Left kidney (tissue), 1 donor: ENCODE measurements at regions not wholly inside any gene's neighbourhood (a gene's known extent, or its start where the extent isn't known, plus 50 kb on each side); places are given as distances from the start of the nearest gene placed in this dataset.

Experiments used
- DNase-seq: peaks from one replicate; pipeline ENCODE4 v3.0.0-alpha.2; 2013

- DNase-seq, result no peak
These were observed 59.9 kb upstream of the ODAD2 start for GRCh38 chr10:28058746-28059145.

GRCh38 chr10:28054228-28054860 is 55.5 kb upstream of the ODAD2 start:
- no peak for DNase-seq

GRCh38 chr10:28049286-28049685 is 50.4 kb upstream of the ODAD2 start:
- DNase-seq, result no peak
